UCSD-AML1 (cell line): ENCODE measurements at regions not wholly inside any gene's neighbourhood (a gene's known extent, or its start where the extent isn't known, plus 50 kb on each side); places are given as distances from the start of the nearest gene placed in this dataset.
"Not testable (repeated sequence)": the region's sequence is repeated elsewhere in the genome, so short reads cannot be mapped to it uniquely, and the experiment has no call there.

Experiments
- DNase-seq: peaks from one replicate; lab custom pipeline; 2025; ENCODE audit not compliant: unreplicated experiment; lab: John Stamatoyannopoulos, UW

DNA sequence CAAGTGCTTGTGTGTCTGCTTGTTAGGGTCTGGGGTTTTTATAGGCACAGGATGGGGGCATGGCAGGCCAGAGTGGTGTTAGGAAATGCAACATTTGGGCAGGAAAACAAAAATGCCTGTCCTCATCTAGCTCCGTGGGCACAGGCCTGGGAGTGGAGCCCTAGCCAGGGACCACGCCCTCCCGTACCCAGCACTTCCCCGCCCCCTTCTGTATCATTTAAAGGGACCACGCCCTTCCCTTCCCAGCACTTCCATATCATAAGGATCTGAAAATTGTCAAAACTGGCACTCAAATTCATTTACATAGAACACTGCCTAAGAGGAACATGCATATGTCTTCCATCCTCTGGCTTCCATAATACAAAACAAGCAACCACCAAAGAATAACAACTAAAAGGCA is 185.8 kb downstream of the B3GLCT start:
- DNase-seq: no peak

DNA sequence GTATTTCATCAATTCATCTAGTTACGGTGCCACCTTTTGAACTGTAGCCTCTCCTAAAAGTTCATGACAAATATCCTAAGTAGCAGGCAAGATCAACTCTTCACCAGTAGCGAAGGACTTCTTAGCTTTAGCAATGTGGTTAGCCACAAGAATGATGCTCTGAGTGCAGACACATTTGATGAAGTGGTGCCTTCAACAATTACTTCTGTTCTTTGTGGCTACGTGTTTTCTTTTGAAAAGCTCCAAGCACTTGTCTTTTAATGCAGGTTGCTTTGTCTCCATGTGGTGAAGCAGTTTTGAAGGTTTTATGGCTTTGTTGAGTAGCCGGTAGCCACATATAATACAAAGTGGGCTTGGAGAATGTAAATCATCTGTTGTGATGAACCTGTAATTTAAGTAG is 194.7 kb downstream of the B3GLCT start:
- no peak for DNase-seq

GRCh38 chr13:31395090-31395489 is 195.3 kb downstream of the B3GLCT start:
- DNase-seq: no peak

DNA sequence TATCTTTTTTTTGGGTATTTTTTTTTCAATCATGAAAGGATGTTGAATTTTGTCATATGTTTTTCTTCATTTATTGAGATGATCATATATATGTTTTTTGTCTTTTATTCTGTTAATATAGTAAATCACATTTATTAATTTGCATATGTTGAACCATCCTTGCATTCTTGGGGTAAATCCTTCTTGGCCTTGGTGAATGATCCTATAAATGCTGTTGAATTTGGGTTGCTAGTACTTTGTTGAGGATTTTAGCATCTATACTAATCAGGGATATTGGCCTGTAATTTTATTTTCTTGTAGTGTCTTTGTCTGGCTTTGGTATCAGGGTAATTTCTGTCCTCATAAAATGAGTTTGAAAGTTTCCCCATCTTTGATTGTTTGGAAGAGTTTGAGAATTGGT is 199.9 kb downstream of the B3GLCT start:
- DNase-seq: no peak

DNA sequence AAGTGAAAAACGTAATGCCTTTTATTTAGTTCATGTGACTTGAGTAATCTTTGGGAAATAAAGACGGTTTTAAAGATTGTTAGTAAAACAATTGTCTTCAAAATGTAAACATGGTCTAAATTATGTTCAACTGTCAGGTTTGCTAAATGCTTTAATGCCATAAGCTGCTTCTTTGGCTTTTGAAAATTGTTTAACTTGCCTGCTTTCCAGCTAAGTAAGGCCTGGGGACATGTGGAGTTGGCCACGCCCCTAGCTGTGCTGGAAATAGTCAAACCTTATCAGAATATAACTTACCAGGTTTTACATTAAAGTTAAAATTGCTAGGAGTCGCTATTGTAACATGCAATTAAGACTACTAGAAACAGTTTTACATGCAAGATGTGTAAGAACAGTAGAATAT is 203.9 kb downstream of the B3GLCT start:
- not testable (repeated sequence) for DNase-seq

DNA sequence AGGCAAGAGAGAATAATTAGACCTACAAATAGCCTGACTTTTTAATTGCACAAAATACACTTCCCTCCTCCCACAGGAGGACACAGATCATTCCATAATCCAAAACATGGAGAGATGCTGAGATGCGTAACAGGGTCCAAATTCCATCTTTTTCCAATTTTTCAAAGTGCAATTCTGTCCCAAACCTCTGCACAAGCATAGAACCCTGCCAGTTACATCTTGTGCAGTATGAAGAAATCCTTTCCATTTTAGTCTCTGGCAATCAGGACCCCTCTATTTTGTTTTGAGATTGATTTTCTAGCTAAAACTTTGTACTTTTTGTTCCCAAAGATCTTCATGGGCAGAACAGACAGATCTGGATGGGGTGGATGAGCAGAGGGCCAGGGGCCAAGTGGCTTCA is 209.2 kb downstream of the B3GLCT start:
- DNase-seq: no peak

DNA sequence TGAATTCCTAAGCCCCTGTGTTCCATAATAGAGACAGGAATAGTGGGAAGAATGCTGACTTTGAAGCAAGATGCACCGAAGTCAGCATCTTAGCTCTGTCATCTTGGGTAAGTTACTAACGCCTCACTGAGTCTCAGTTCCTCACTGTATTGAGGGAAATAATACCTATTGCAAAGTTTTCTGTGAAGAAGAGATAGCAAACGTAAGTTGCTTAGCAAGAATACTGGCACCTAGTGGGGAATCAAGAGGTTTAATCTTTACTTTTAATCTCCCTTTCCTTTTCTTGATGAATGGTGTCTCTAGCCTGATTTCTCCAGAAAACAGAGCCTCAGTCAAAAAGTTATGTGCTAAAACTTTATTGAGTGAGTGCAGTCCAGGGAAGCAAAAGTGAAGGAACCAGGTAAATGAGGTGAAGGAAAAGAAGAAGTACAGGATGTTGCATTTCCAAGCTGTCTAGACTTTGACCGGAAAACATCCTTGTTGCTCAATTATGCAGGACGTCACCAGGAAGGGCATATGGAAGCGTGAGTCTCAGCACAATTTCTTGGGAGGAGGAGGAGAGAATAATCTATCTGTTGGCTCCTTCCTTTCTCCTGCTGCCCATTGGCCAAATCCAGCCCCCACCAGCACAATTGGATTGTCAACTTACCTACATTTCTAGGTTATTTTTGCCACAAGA is 210.0 kb downstream of the B3GLCT start:
- DNase-seq: no peak

GRCh38 chr13:31413516-31413915 is 213.7 kb downstream of the B3GLCT start:
- no peak for DNase-seq

DNA sequence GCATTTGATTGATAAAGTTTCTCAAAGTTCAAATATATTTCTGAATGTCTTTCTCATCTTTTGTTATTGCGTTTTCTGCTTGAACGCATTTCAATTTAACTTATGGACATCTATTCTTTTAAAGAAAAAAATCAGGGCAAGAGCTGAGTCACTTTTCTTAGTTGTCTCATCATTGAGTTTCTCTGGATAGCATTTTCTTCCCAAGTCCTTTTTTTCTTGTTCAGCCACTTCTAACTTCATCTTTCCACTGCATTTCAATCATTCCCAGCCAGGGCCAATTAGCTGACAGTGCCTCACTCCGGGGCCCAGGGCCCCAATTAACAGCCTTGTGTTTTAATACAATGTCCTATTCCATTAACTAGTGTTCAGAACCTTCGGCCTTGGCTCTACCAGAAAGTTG is 216.3 kb downstream of the B3GLCT start:
- DNase-seq: no peak

DNA sequence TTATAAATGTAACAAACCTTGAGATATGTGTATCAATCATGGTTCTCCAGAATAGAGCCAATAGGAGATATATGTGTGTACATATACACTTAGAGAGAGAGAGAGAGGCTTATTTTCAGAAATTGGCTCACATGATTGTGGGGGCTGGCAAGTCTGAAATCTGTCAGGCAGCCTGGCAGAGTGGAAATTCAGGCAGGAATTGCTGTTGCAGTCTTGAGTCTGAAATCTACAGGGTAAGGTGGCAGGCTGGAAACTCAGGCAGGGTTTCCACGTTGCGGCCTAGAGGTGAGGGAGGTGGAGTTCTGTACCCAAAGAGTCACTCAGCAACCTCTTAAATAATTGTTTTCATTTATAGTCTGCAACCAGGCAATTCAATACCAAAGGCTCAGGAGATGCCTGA is 218.4 kb downstream of the B3GLCT start:
- DNase-seq: no peak

DNA sequence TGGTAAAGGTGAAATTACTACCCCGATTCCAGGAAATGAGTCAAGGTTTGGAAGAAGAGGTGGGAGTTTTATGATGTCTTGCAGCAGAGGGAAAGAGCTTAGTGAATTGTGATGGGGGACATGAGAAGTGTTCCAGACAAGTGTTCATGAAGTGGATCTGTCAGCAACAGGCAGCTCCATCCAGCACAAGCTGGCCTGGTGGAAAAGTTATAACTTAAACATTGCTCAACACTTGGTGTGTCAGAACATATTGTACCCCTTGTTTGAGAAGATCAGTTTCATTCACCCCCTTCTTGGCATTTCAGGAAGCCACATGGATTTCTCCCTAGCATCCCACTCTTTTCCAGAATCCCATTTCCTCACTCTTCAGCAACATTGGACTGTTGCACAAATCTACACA is 222.0 kb downstream of the B3GLCT start:
- no peak for DNase-seq

- DNase-seq: peak; percentile 72
Measured at GRCh38 chr13:31424130-31424729, 224.5 kb downstream of the B3GLCT start.

DNA sequence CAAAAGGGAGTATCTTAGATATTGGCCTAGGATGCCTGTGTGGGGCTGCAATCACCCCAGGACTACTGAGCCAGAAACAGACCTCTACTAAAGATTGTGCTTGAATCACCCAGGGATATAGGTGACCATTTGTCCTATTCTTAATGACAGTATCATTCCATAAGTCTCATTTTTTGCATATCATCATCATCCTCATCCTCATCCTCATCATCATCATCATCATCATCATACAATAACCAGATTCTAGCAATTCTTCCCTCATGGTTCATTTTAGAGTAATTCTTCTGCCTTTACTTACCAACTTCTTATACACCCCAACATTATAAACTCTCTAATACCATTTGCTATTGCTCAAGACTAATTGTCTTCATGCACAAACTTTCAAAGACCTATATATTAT is 226.6 kb downstream of the B3GLCT start:
- DNase-seq: no peak

DNA sequence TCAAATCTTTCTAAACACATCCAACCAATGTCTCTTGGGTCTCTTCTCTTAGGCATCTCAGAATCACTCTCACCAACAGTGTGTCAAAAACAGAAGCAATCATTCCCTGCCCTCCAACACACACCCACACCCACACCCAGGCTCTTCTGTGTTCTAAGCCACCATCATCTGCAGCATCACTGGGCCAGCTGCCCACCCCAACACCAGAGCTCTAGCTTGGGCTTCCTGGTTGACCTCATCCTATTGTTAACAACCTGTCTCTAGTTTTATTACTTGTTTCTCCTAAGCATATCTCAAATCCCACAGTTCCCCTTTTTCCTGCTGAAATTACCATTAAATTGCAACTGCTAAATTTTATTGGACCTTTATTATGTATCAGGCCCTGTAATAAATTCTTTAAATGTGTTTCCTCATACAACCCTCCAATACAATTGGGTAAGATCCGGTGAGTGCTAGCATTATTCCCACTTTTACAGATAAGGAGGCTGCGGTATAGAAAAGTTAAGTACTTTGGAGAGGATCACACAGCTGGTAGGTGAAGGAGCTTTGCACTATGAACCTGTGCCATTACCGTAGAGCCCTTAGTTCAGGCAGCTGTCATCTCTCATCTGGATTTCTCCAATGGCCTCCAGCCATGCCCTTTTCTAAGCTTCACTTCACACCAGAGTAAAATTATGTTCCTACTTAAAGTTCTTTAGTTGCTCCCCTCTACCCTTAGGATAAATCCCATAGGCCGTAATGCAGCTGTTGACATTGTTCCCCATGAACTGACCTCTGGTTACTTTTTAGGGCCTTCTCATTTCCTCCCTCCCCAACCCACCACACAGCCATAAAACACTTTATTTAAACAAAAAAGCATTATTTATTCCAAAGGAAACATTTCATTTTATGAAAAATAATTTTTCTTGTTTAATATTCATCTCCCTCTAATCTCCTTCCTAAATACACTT is 227.7 kb downstream of the B3GLCT start:
- DNase-seq: no peak

DNA sequence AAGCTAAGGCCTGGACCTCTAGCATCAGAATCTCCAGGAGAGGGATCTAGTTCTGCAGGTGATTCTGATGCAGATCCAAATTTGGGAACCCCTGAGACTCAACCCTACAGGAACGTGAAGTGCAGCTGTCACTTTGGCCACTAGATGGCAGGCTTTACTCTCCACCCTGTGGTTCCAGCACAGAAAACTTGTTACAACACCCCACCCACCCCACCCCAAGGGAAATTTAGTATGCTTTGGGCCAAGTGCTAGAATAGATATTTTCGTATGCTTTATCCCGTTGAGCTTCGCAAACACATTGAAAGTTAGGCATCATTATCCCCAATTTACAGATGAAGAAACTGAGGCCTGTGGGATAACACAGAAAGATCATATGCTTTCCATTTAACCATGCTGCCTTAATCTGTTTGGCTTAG is 232.0 kb downstream of the B3GLCT start:
- peak; percentile 15 for DNase-seq

GRCh38 chr13:31433207-31433606 is 233.4 kb downstream of the B3GLCT start:
- DNase-seq: no peak

GRCh38 chr13:31433746-31434145 is 234.0 kb downstream of the B3GLCT start:
- DNase-seq: no peak

GRCh38 chr13:31434613-31435012 is 234.8 kb downstream of the B3GLCT start:
- DNase-seq: no peak

GRCh38 chr13:31435536-31435935 is 235.8 kb downstream of the B3GLCT start:
- DNase-seq: no peak

DNA sequence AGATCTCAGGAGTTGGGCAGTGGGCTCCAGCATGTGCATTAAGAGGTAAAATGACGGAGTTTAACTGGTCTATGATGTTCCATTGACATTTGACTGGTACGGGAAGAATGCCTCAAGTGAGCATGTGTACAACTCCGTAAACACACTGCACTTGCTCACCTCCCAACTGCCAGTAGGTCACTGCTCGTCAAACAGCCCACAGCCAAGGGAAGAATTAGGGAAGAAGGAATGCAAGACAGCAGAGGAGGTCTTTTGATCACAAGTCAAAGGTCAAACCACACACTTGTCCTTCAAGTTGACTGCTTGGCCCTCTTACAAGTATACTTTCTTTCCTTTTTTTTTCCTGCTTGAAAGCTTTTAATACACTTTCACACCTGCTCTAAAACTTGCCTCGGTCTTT is 236.7 kb downstream of the B3GLCT start:
- DNase-seq: no peak

DNA sequence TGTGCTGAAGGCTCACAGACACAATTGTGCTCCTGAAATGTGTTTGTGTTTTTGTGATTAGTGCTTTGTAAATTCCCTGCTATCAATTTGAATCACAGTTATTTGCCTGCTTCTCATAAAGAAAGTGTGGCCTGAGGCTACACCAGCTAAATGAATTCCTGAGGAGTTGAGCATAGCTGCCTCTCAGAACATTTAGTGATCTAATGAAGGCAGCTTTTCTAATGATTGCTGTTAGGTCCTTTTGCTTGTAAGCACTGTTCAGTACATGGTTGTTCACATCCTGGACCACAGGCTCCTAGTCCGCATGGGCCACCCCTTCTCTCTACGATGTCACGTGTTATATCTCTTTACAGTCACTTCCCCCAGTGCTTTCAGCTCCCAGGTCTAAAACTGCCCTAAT is 238.2 kb downstream of the B3GLCT start:
- no peak for DNase-seq

GRCh38 chr13:31440132-31440531 is 240.4 kb downstream of the B3GLCT start:
- DNase-seq: no peak
